ENCODE measurements at regions not wholly inside any gene's neighbourhood (a gene's known extent, or its start where the extent isn't known, plus 50 kb on each side); places are given as distances from the start of the nearest gene placed in this dataset.

DNA sequence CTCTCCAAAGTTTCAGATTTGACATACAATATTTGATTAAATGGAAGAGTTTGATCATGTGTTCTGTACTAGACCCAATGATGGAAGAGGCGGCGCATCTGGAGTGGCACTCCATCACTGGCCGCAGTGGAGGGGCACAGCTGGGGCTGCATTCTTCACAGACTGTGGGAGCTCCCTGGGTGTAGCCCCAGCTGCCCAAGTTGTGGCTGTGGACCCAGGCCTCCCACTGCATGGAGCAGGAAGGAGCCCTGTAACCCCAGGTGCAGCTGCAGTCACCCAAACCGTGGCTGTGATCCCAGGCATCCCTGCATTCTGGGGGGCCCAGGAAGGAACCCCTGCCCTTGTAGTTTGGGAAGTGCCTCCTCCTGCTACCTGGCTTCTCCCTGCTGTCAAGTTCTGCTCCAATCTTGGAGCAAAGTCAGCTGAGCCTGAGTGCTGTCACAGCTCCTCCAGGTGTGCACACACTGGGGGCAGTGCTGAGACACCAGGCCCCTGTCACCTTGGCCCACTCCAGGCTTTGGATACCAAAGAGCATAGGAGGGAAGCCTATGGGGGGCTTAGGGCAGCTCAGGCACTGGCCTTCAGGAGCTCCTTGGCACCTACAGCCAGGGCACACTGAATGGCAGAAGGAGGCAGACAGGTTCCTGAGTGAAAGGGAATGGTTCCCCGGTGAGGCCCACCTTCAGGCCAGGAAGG, 651.9 kb upstream of the BCHE start:
- TF ChIP-seq, protein P1, sequence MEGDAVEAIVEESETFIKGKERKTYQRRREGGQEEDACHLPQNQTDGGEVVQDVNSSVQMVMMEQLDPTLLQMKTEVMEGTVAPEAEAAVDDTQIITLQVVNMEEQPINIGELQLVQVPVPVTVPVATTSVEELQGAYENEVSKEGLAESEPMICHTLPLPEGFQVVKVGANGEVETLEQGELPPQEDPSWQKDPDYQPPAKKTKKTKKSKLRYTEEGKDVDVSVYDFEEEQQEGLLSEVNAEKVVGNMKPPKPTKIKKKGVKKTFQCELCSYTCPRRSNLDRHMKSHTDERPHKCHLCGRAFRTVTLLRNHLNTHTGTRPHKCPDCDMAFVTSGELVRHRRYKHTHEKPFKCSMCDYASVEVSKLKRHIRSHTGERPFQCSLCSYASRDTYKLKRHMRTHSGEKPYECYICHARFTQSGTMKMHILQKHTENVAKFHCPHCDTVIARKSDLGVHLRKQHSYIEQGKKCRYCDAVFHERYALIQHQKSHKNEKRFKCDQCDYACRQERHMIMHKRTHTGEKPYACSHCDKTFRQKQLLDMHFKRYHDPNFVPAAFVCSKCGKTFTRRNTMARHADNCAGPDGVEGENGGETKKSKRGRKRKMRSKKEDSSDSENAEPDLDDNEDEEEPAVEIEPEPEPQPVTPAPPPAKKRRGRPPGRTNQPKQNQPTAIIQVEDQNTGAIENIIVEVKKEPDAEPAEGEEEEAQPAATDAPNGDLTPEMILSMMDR (IDR thresholded peaks at IDR 0.05; ENCODE audit: low read depth, low read length, poor library complexity, severe bottlenecking) = no peak
- TF ChIP-seq EZH2phosphoT487 (IDR thresholded peaks at IDR 0.05; ENCODE audit: borderline replicate concordance, low read length) = no peak
